Endothelial cell of umbilical vein (primary cell): ENCODE measurements at regions not wholly inside any gene's neighbourhood (a gene's known extent, or its start where the extent isn't known, plus 50 kb on each side); places are given as distances from the start of the nearest gene placed in this dataset.

Experiments used
- BruUV-seq: library from RNA; stranded (reverse); fragments of 400-500 nt; replicated peaks from 2 replicates; lab custom pipeline; 2021; lab: Mats Ljungman, UMichigan
- CTCF ChIA-PET: fragments of 300-600, 350-600 bp; sonication (Branson Sonifier 250); formaldehyde crosslinking; loops from one replicate; lab custom pipeline; 2021; ENCODE audit warnings: antibody characterized with exemption, inconsistent platforms; lab: Charles Lee
- POLR2A ChIA-PET: fragments of 300-600, 350-600 bp; sonication (Branson Sonifier 250); formaldehyde crosslinking; loops from one replicate; lab custom pipeline; 2021; ENCODE audit warnings: antibody characterized with exemption, inconsistent platforms; lab: Charles Lee
- DNase-seq: peaks from one replicate; pipeline ENCODE4 v3.0.0-alpha.2; 2011; ENCODE audit warnings: low read depth, low spot score
- FAIRE-seq: peaks from 2 replicates; lab custom pipeline; 2011; peaks lifted over from hg19 to GRCh38; lab: Jason Lieb, UNC
- H2AFZ ChIP-seq: 2 replicates; pipeline ENCODE4 v1.6.0; 2012; ENCODE audit warnings: low read depth, low read length, control low read depth, inconsistent platforms
- H3K27ac ChIP-seq: 2 replicates; pipeline ENCODE4 v1.5.1; 2011; ENCODE audit warnings: low read depth, mild to moderate bottlenecking, control low read depth, low read length, moderate library complexity; ENCODE audit not compliant: insufficient read depth
- H3K27me3 ChIP-seq, 2 experiments: 2 replicates each; pipeline versions ENCODE4 v1.6.0 to v1.6.1; 2011; ENCODE audit warnings: low read length in 2 of 2, mixed read lengths in 1 of 2; ENCODE audit not compliant: control insufficient read depth in 2 of 2, insufficient read depth in 2 of 2
- H3K36me3 ChIP-seq, 2 experiments: 2 replicates in 1 of 2; 3 replicates in 1 of 2; pipeline ENCODE4 v1.5.1; 2011; ENCODE audit warnings: low read length in 2 of 2, mild to moderate bottlenecking in 1 of 2, moderate library complexity in 1 of 2; ENCODE audit not compliant: control insufficient read depth in 2 of 2, insufficient read depth in 2 of 2; ENCODE audit errors: extremely low read depth in 1 of 2
- H3K4me1 ChIP-seq: 3 replicates; pipeline ENCODE4 v1.5.1; 2011; ENCODE audit warnings: mild to moderate bottlenecking, low read length; ENCODE audit not compliant: control insufficient read depth, insufficient read depth; ENCODE audit errors: extremely low read depth
- H3K4me2 ChIP-seq: 2 replicates; pipeline ENCODE4 v1.6.1; 2011; ENCODE audit warnings: low read length, control low read depth, mixed read lengths; ENCODE audit not compliant: insufficient read depth
- H3K4me3 ChIP-seq, 3 experiments: fragments of 200-600 bp in 1 of 3; sonication (generic), shearing (Covaris generic) in 1 of 3; replicated peaks in 1 of 3; 2 replicates each; pipeline ENCODE4 v1.5.1; 2011 to 2016; ENCODE audit warnings: control low read depth in 3 of 3, low read length in 3 of 3, mild to moderate bottlenecking in 2 of 3, inconsistent platforms in 1 of 3, low read depth in 1 of 3, moderate library complexity in 1 of 3; ENCODE audit not compliant: insufficient read depth in 1 of 3
- H3K79me2 ChIP-seq: 2 replicates; pipeline ENCODE4 v1.6.0; 2012; ENCODE audit warnings: low read length, inconsistent platforms; ENCODE audit not compliant: control insufficient read depth, insufficient read depth
- H3K9ac ChIP-seq: replicated peaks from 2 replicates; pipeline ENCODE3; 2011; ENCODE audit warnings: low read length, control low read depth; ENCODE audit not compliant: insufficient read depth; ENCODE audit errors: extremely low read depth
- H3K9me1 ChIP-seq: replicated peaks from 3 replicates; pipeline ENCODE4 v1.6.0; 2011; ENCODE audit warnings: mild to moderate bottlenecking, low read length; ENCODE audit not compliant: control insufficient read depth, insufficient read depth; ENCODE audit errors: extremely low read depth
- H3K9me3 ChIP-seq: replicated peaks from 2 replicates; pipeline ENCODE4 v1.5.1; 2012; ENCODE audit warnings: low read length, inconsistent platforms; ENCODE audit not compliant: control insufficient read depth, insufficient read depth
- H4K20me1 ChIP-seq: replicated peaks from 2 replicates; pipeline ENCODE3; 2011; ENCODE audit warnings: mild to moderate bottlenecking, low read length; ENCODE audit not compliant: control insufficient read depth, insufficient read depth; ENCODE audit errors: extremely low read depth
- EZH2 ChIP-seq: IDR thresholded peaks from 2 replicates; pipeline ENCODE4 v1.6.1; 2012; ENCODE audit warnings: borderline replicate concordance, low read depth, mild to moderate bottlenecking, moderate library complexity, low read length, inconsistent platforms; ENCODE audit not compliant: severe bottlenecking
- FOS ChIP-seq: IDR thresholded peaks from 2 replicates; pipeline ENCODE4 v1.6.1; 2011; ENCODE audit warnings: mild to moderate bottlenecking, low read length, moderate library complexity, borderline replicate concordance; ENCODE audit not compliant: insufficient read depth
- GATA2 ChIP-seq: IDR thresholded peaks from 2 replicates; pipeline ENCODE4 v1.7.0; 2011; ENCODE audit warnings: low read depth, mild to moderate bottlenecking, moderate library complexity, mixed read lengths, low read length; ENCODE audit not compliant: insufficient read length, insufficient read depth
- JUN ChIP-seq: IDR thresholded peaks from 2 replicates; pipeline ENCODE4 v1.6.1; 2011; ENCODE audit warnings: borderline replicate concordance, low read depth; ENCODE audit not compliant: insufficient read length, insufficient read depth
- MAX ChIP-seq: IDR thresholded peaks from 2 replicates; pipeline ENCODE4 v1.6.1; 2011; ENCODE audit not compliant: insufficient read depth, insufficient read length
- MYC ChIP-seq: IDR thresholded peaks from one replicate; pipeline ENCODE4 v1.6.1; 2011; ENCODE audit warnings: mild to moderate bottlenecking, low read depth, low read length
- POLR2A ChIP-seq: IDR thresholded peaks from 2 replicates; pipeline ENCODE4 v1.6.1; 2012; ENCODE audit warnings: low read depth, mild to moderate bottlenecking, control low read depth, low read length
- POLR2AphosphoS5 ChIP-seq: IDR thresholded peaks from 2 replicates; pipeline ENCODE4 v1.6.1; 2012; ENCODE audit warnings: low read depth, mild to moderate bottlenecking, control low read depth, low read length, moderate library complexity; ENCODE audit not compliant: insufficient read depth
- dilution Hi-C: fragments of 300-500 bp; cut with MboI; formaldehyde crosslinking; loops from one replicate; pipeline ENCODE4 v1.15.0; 2019; ENCODE audit warnings: low sequenced_read_pairs; ENCODE audit not compliant: extremely low pct_ligation_motif_present
- intact Hi-C: fragments of 100-400 bp; cut with micrococcal nuclease; formaldehyde crosslinking; loops from one replicate; pipeline ENCODE4 v1.10.0; 2022

GRCh38 chr9:88266416-88266815 lies 121.8 kb upstream of the SPIN1 start:
- TF ChIP-seq POLR2A: no peak
- no peak for TF ChIP-seq FOS
- FAIRE-seq (no peak), DNase-seq (no peak)
- no peak overlapping the region for H3K4me2 ChIP-seq
- H3K27ac ChIP-seq: no peak overlapping the region
- intact Hi-C loops (no loop called here), dilution Hi-C loops (no loop called here)
- no peaks in the 10 kb centered on the region for H3K36me3 ChIP-seq
- no peaks in the 10 kb centered on the region for H3K9me3 ChIP-seq
- BruUV-seq: no TSS peak
- H2AFZ ChIP-seq: no peak overlapping the region
- ChIA-PET CTCF (no interaction called here), POLR2A (no interaction called here)
- H4K20me1 ChIP-seq: no peaks in the 10 kb centered on the region
- no peak overlapping the region for H3K9ac ChIP-seq
- H3K9me1 ChIP-seq: no peaks in the 10 kb centered on the region
- H3K27me3 ChIP-seq: no peaks in the 10 kb centered on the region
- H3K4me3 ChIP-seq: no peak overlapping the region
- H3K79me2 ChIP-seq: no peaks in the 10 kb centered on the region
- peaks cover 3% of the 10 kb centered on the region for H3K4me1 ChIP-seq

DNA sequence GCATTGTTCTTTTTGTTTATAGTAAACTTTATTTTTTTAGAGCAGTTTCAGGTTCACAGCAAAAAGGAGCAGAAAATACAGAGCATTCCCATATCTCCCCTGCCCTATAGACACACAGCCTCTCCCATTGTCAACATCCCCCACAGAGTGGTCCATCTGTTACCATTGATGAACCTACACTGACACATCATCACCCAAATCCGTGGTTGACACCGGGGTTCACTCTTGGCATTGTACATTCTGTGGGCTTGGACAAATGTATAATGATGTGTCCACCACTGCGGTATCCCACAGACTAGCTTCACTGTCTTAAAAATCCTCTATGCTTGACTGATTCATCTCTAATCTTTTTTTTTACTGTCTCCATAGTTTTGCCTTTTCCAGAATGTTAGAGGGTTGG lies 120.7 kb upstream of the SPATA31C2 start:
- no peak for DNase-seq
- H3K27me3 ChIP-seq: no peaks in the 10 kb centered on the region
- no peak overlapping the region for H3K4me2 ChIP-seq
- no peaks in the 10 kb centered on the region for H3K36me3 ChIP-seq
- no peaks in the 10 kb centered on the region for H3K9me1 ChIP-seq
- H3K4me1 ChIP-seq: peaks cover 5% of the 10 kb centered on the region
- dilution Hi-C loops: no loop called here
- FAIRE-seq: no peak
- CTCF ChIA-PET: no interaction called here
- no peak for TF ChIP-seq JUN
- TF ChIP-seq EZH2: no peak
- no peak for TF ChIP-seq POLR2AphosphoS5
- TF ChIP-seq MAX: no peak
- TF ChIP-seq MYC: no peak
- no peak for TF ChIP-seq GATA2
- no peak for TF ChIP-seq FOS
- intact Hi-C loops: loop anchor here (5.0 kb wide), 3 partner anchors 63 to 318 kb away; no protein-coding TSS in a partner anchor
- H3K27ac ChIP-seq: no peak overlapping the region
- H3K4me3 ChIP-seq: no peak overlapping the region
- H3K79me2 ChIP-seq: no peaks in the 10 kb centered on the region
- H4K20me1 ChIP-seq: no peaks in the 10 kb centered on the region
- BruUV-seq: no TSS peak
- POLR2A ChIA-PET: no interaction called here
- H2AFZ ChIP-seq: no peak overlapping the region
- no peaks in the 10 kb centered on the region for H3K9me3 ChIP-seq
- H3K9ac ChIP-seq: no peak overlapping the region
